Small intestine (tissue), 7 donors: ENCODE measurements at regions not wholly inside any gene's neighbourhood (a gene's known extent, or its start where the extent isn't known, plus 50 kb on each side); places are given as distances from the start of the nearest gene placed in this dataset.

ENCODE experiments used
- DNase-seq, 2 donors: peaks; one replicate each; pipeline versions ENCODE4 v3.0.0 to v3.0.0-alpha.2; 2013
- FAIRE-seq: peaks from 2 replicates; lab custom pipeline; 2012; peaks lifted over from hg19 to GRCh38; lab: Jason Lieb, UNC
- H3K27ac ChIP-seq, 3 donors: one replicate each; pipeline ENCODE4 v1.5.1; 2013; ENCODE audit warnings: low read length in 2 of 3, mild to moderate bottlenecking in 2 of 3, control low read depth in 1 of 3, inconsistent platforms in 1 of 3, low read depth in 1 of 3, moderate library complexity in 1 of 3
- H3K27me3 ChIP-seq, 3 donors: one replicate each; pipeline ENCODE4 v1.6.1; 2013; ENCODE audit warnings: low read length in 3 of 3, inconsistent platforms in 1 of 3; ENCODE audit not compliant: control insufficient read depth in 3 of 3, insufficient read depth in 3 of 3
- H3K36me3 ChIP-seq, 3 donors: one replicate each; pipeline ENCODE4 v1.6.1; 2013; ENCODE audit warnings: low read length in 3 of 3, inconsistent platforms in 1 of 3, low read depth in 1 of 3, mild to moderate bottlenecking in 1 of 3, moderate library complexity in 1 of 3; ENCODE audit not compliant: control insufficient read depth in 3 of 3, insufficient read depth in 2 of 3
- H3K4me1 ChIP-seq, 3 donors: one replicate each; pipeline ENCODE4 v1.6.1; 2013; ENCODE audit warnings: low read length in 2 of 3, inconsistent platforms in 1 of 3, low read depth in 1 of 3, mild to moderate bottlenecking in 1 of 3, moderate library complexity in 1 of 3; ENCODE audit not compliant: control insufficient read depth in 3 of 3, insufficient read depth in 2 of 3
- H3K4me3 ChIP-seq, 3 donors: one replicate each; pipeline ENCODE4 v1.5.1; 2013; ENCODE audit warnings: low read length in 3 of 3, control low read depth in 1 of 3, inconsistent platforms in 1 of 3, low read depth in 1 of 3, mild to moderate bottlenecking in 1 of 3, moderate library complexity in 1 of 3
- H3K9me3 ChIP-seq, 2 donors: one replicate each; pipeline ENCODE4 v1.6.1; 2013; ENCODE audit warnings: low read depth in 1 of 2, low read length in 1 of 2; ENCODE audit not compliant: control insufficient read depth in 2 of 2, insufficient read depth in 1 of 2
- WGBS, 3 donors: extraction: QIAGEN DNeasy Blood & Tissue Kit; methylation state at CpG; one replicate each; pipeline ENCODE4 v1.1.7; 2013; 5-methylcytosine and 5-hydroxymethylcytosine counted together
- donor health status: healthy with polysubstance abuse.
- donor health status: control.
- donor health status: control.
- donor health status: Bipolar disorder and iron deficiency.
- donor health status: healthy.

GRCh38 chr14:104427131-104427851 is 152.3 kb upstream of the C14orf180 start:
- DNase-seq (no peak), FAIRE-seq (no peak)
- WGBS, 3 donors, result 73 to 83% (median 74%) methylated on average over 21 of the region's 21 CpGs
- Histone ChIP-seq H3K4me1 (peaks cover 0 to 4% (median 0%) of the 10 kb centered on the region in 3 donors), H3K27ac (no peak overlapping the region), H3K27me3 (no peaks in the 10 kb centered on the region), H3K4me3 (no peak overlapping the region), H3K9me3 (no peaks in the 10 kb centered on the region), H3K36me3 (no peaks in the 10 kb centered on the region)

GRCh38 chr14:104428333-104428851 is 151.2 kb upstream of the C14orf180 start:
- Histone ChIP-seq H3K27me3 (no peaks in the 10 kb centered on the region), H3K4me3 (no peak overlapping the region), H3K36me3 (no peaks in the 10 kb centered on the region), H3K4me1 (peaks cover 0 to 4% (median 0%) of the 10 kb centered on the region in 3 donors), H3K9me3 (no peaks in the 10 kb centered on the region), H3K27ac (no peak overlapping the region)
- no peak for DNase-seq
- 46 to 65% (median 58%) methylated on average over 14 of the region's 14 CpGs for WGBS, 3 donors
- no peak for FAIRE-seq

GRCh38 chr14:104428860-104429259 is 150.7 kb upstream of the C14orf180 start:
- H3K27ac ChIP-seq, result no peak overlapping the region
- WGBS, 3 donors, result 51 to 58% (median 55%) methylated on average over 9 of the region's 9 CpGs
- no peak overlapping the region for H3K4me3 ChIP-seq
- H3K36me3 ChIP-seq, result no peaks in the 10 kb centered on the region
- FAIRE-seq (no peak), DNase-seq (no peak)
- H3K4me1 ChIP-seq, result peaks cover 0 to 4% (median 0%) of the 10 kb centered on the region in 3 donors
- H3K9me3 ChIP-seq, result no peaks in the 10 kb centered on the region
- no peaks in the 10 kb centered on the region for H3K27me3 ChIP-seq

GRCh38 chr14:104429291-104429861 is 150.2 kb upstream of the C14orf180 start:
- 71 to 77% (median 75%) methylated on average over 30 of the region's 30 CpGs for WGBS, 3 donors
- no peak overlapping the region for H3K27ac ChIP-seq
- no peaks in the 10 kb centered on the region for H3K9me3 ChIP-seq
- no peak for DNase-seq
- no peak overlapping the region for H3K4me3 ChIP-seq
- H3K4me1 ChIP-seq, result peaks cover 0 to 1% (median 0%) of the 10 kb centered on the region in 3 donors
- no peaks in the 10 kb centered on the region for H3K36me3 ChIP-seq
- no peak for FAIRE-seq
- no peaks in the 10 kb centered on the region for H3K27me3 ChIP-seq

GRCh38 chr14:104431351-104431928 is 148.1 kb upstream of the C14orf180 start:
- 79 to 87% (median 82%) methylated on average over 15 of the region's 15 CpGs for WGBS, 3 donors
- no peak overlapping the region for H3K4me3 ChIP-seq
- H3K27me3 ChIP-seq, result no peaks in the 10 kb centered on the region
- no peaks in the 10 kb centered on the region for H3K36me3 ChIP-seq
- DNase-seq (no peak), FAIRE-seq (no peak)
- no peak overlapping the region for H3K27ac ChIP-seq
- peaks cover 0 to 2% (median 0%) of the 10 kb centered on the region in 3 donors for H3K4me1 ChIP-seq
- H3K9me3 ChIP-seq, result no peaks in the 10 kb centered on the region

- WGBS, 3 donors, result 56 to 73% (median 63%) methylated on average over 11 of the region's 11 CpGs
- H3K27ac ChIP-seq, result no peak overlapping the region
- H3K36me3 ChIP-seq, result no peaks in the 10 kb centered on the region
- DNase-seq (no peak), FAIRE-seq (no peak)
- no peaks in the 10 kb centered on the region for H3K9me3 ChIP-seq
- H3K4me3 ChIP-seq, result no peak overlapping the region
- H3K4me1 ChIP-seq, result peaks cover 0 to 7% (median 0%) of the 10 kb centered on the region in 3 donors
- H3K27me3 ChIP-seq, result no peaks in the 10 kb centered on the region
These were observed 147.5 kb upstream of the C14orf180 start for GRCh38 chr14:104431929-104432541.

GRCh38 chr14:104432611-104433231 is 146.8 kb upstream of the C14orf180 start:
- DNase-seq (no peak), FAIRE-seq (no peak)
- no peaks in the 10 kb centered on the region for H3K27me3 ChIP-seq

More at GRCh38 chr14:104432611-104433231, 146.8 kb upstream of the C14orf180 start:
- Histone ChIP-seq H3K9me3 (no peaks in the 10 kb centered on the region), H3K36me3 (no peaks in the 10 kb centered on the region), H3K27ac (no peak overlapping the region), H3K4me1 (peaks cover 0 to 11% (median 0%) of the 10 kb centered on the region in 3 donors), H3K4me3 (no peak overlapping the region)
- 61 to 83% (median 71%) methylated on average over 23 to 27 of the region's 27 CpGs for WGBS, 3 donors
